ENCODE measurements at regions not wholly inside any gene's neighbourhood (a gene's known extent, or its start where the extent isn't known, plus 50 kb on each side); places are given as distances from the start of the nearest gene placed in this dataset.

GRCh38 chr16:5412731-5413130 lies 315.1 kb upstream of the EEF2KMT start:
- H3K27ac ChIP-seq (ENCODE audit: low read depth, low read length) = no peak overlapping the region
- DNase-seq (ENCODE audit: low read depth, low spot score) = no peak
- peaks cover 61% of the 10 kb centered on the region for H3K9me3 ChIP-seq (ENCODE audit: control insufficient read depth, insufficient read depth, low read length)
- POLR2A ChIA-PET = no interaction called here
- no peaks in the 10 kb centered on the region for H3K27me3 ChIP-seq (ENCODE audit: control insufficient read depth, insufficient read depth, low read length)
- TF ChIP-seq CTCF (IDR thresholded peaks at IDR 0.05; ENCODE audit: low read depth, low read length) = no peak
- H3K4me3 ChIP-seq (ENCODE audit: low read depth, low read length) = no peak overlapping the region
- CTCF ChIA-PET = no interaction called here

GRCh38 chr16:5398203-5398602 lies 300.6 kb upstream of the EEF2KMT start:
- TF ChIP-seq CTCF (IDR thresholded peaks at IDR 0.05; ENCODE audit: low read depth, low read length) = no peak
- H3K4me3 ChIP-seq (ENCODE audit: low read depth, low read length) = no peak overlapping the region
- no peak for DNase-seq (ENCODE audit: low read depth, low spot score)
- no peaks in the 10 kb centered on the region for H3K27me3 ChIP-seq (ENCODE audit: control insufficient read depth, insufficient read depth, low read length)
- no peak overlapping the region for H3K27ac ChIP-seq (ENCODE audit: low read depth, low read length)
- peaks cover 52% of the 10 kb centered on the region for H3K9me3 ChIP-seq (ENCODE audit: control insufficient read depth, insufficient read depth, low read length)
- CTCF ChIA-PET = no interaction called here
- POLR2A ChIA-PET = no interaction called here

GRCh38 chr16:5396880-5397279 lies 299.3 kb upstream of the EEF2KMT start:
- H3K27ac ChIP-seq (ENCODE audit: low read depth, low read length) = no peak overlapping the region
- ChIA-PET POLR2A (no interaction called here), CTCF (no interaction called here)
- no peak for DNase-seq (ENCODE audit: low read depth, low spot score)
- TF ChIP-seq CTCF (IDR thresholded peaks at IDR 0.05; ENCODE audit: low read depth, low read length) = no peak
- no peak overlapping the region for H3K4me3 ChIP-seq (ENCODE audit: low read depth, low read length)
- H3K27me3 ChIP-seq (ENCODE audit: control insufficient read depth, insufficient read depth, low read length) = no peaks in the 10 kb centered on the region
- H3K9me3 ChIP-seq (ENCODE audit: control insufficient read depth, insufficient read depth, low read length) = peaks cover 45% of the 10 kb centered on the region

- no peak for DNase-seq (ENCODE audit: low read depth, low spot score)
- TF ChIP-seq CTCF (IDR thresholded peaks at IDR 0.05; ENCODE audit: low read depth, low read length) = no peak
- peaks cover 40% of the 10 kb centered on the region for H3K9me3 ChIP-seq (ENCODE audit: control insufficient read depth, insufficient read depth, low read length)
- no peak overlapping the region for H3K4me3 ChIP-seq (ENCODE audit: low read depth, low read length)
- ChIA-PET CTCF (no interaction called here), POLR2A (no interaction called here)
- H3K27me3 ChIP-seq (ENCODE audit: control insufficient read depth, insufficient read depth, low read length) = no peaks in the 10 kb centered on the region
- no peak overlapping the region for H3K27ac ChIP-seq (ENCODE audit: low read depth, low read length)
Measured at GRCh38 chr16:5393070-5393469, 295.5 kb upstream of the EEF2KMT start.

GRCh38 chr16:5386989-5387388 lies 289.4 kb upstream of the EEF2KMT start:
- no peak for TF ChIP-seq CTCF (IDR thresholded peaks at IDR 0.05; ENCODE audit: low read depth, low read length)
- Histone ChIP-seq H3K9me3 (ENCODE audit: control insufficient read depth, insufficient read depth, low read length) (peaks cover 32% of the 10 kb centered on the region), H3K4me3 (ENCODE audit: low read depth, low read length) (no peak overlapping the region), H3K27ac (ENCODE audit: low read depth, low read length) (no peak overlapping the region), H3K27me3 (ENCODE audit: control insufficient read depth, insufficient read depth, low read length) (no peaks in the 10 kb centered on the region)
- DNase-seq (ENCODE audit: low read depth, low spot score) = no peak
- POLR2A ChIA-PET = no interaction called here
- CTCF ChIA-PET = no interaction called here
